SK-N-SH (cell line): ENCODE measurements at regions not wholly inside any gene's neighbourhood (a gene's known extent, or its start where the extent isn't known, plus 50 kb on each side); places are given as distances from the start of the nearest gene placed in this dataset.

Source experiments
- CTCF ChIA-PET: fragments of 300-600, 350-600 bp; formaldehyde crosslinking; extraction: SDS; loops from one replicate; lab custom pipeline; 2021; lab: Yijun Ruan, JAX
- POLR2A ChIA-PET: fragments of 350-600 bp; sonication (Branson Sonifier 250); formaldehyde crosslinking; extraction: SDS; loops from one replicate; lab custom pipeline; 2020; ENCODE audit warnings: antibody characterized with exemption, inconsistent platforms; lab: Yijun Ruan, JAX
- DNase-seq: peaks from one replicate; pipeline ENCODE4 v3.0.0; 2012
- H2AFZ ChIP-seq: fragments of 200-600 bp; sonication (generic); 2 replicates; pipeline ENCODE4 v1.8.1; 2016; ENCODE audit warnings: antibody characterized with exemption, mild to moderate bottlenecking, low read depth
- H3F3A ChIP-seq: fragments of 200-600 bp; sonication (generic); replicated peaks from 2 replicates; pipeline ENCODE3; 2016; ENCODE audit warnings: antibody characterized with exemption, mild to moderate bottlenecking; ENCODE audit not compliant: insufficient read depth
- H3K27ac ChIP-seq, 2 experiments: fragments of 200-500 bp in 1 of 2; fragments of 200-600 bp in 1 of 2; sonication (Bioruptor generic) in 1 of 2; sonication (generic), shearing (Covaris generic) in 1 of 2; 2 replicates each; pipeline versions ENCODE4 v1.5.1 to v1.6.1; 2014 to 2016; ENCODE audit warnings: low read depth in 2 of 2, inconsistent platforms in 1 of 2, low read length in 1 of 2, mild to moderate bottlenecking in 1 of 2, mixed read lengths in 1 of 2
- H3K27me3 ChIP-seq: fragments of 200-600 bp; sonication (generic), shearing (Covaris generic); 2 replicates; pipeline ENCODE4 v1.6.1; 2016; ENCODE audit warnings: mixed run types; ENCODE audit not compliant: insufficient read depth
- H3K36me3 ChIP-seq, 2 experiments: fragments of 200-500 bp in 1 of 2; fragments of 200-600 bp in 1 of 2; sonication (Bioruptor generic) in 1 of 2; sonication (generic) in 1 of 2; replicated peaks in 1 of 2; 2 replicates each; pipeline versions ENCODE3 to v1.5.1; 2014 to 2016; ENCODE audit warnings: low read length in 1 of 2, mild to moderate bottlenecking in 1 of 2; ENCODE audit not compliant: insufficient read depth in 2 of 2, control insufficient read depth in 1 of 2
- H3K4me1 ChIP-seq, 2 experiments: fragments of 200-500 bp in 1 of 2; fragments of 200-600 bp in 1 of 2; sonication (Bioruptor generic) in 1 of 2; sonication (generic), shearing (Covaris generic) in 1 of 2; 2 replicates each; pipeline versions ENCODE4 v1.5.1 to v1.6.1; 2014 to 2016; ENCODE audit warnings: low read depth in 1 of 2, low read length in 1 of 2, mixed run types in 1 of 2; ENCODE audit not compliant: insufficient read depth in 2 of 2, control insufficient read depth in 1 of 2
- H3K4me2 ChIP-seq: fragments of 200-600 bp; sonication (generic), shearing (Covaris generic); 2 replicates; pipeline ENCODE4 v1.6.1; 2017; ENCODE audit warnings: mixed run types
- H3K4me3 ChIP-seq, 2 experiments: fragments of 200-500 bp in 1 of 2; fragments of 200-600 bp in 1 of 2; sonication (Bioruptor generic) in 1 of 2; sonication (generic), shearing (Covaris generic) in 1 of 2; 2 replicates each; pipeline versions ENCODE4 v1.5.1 to v1.8.1; 2014 to 2016; ENCODE audit warnings: low read depth in 2 of 2, inconsistent platforms in 1 of 2, low read length in 1 of 2, mild to moderate bottlenecking in 1 of 2, mixed read lengths in 1 of 2, moderate library complexity in 1 of 2
- H3K79me2 ChIP-seq: fragments of 200-600 bp; sonication (generic); 2 replicates; pipeline ENCODE4 v1.8.1; 2017; ENCODE audit warnings: mild to moderate bottlenecking; ENCODE audit not compliant: insufficient read depth
- H3K9ac ChIP-seq: fragments of 200-600 bp; sonication (generic); 2 replicates; pipeline ENCODE4 v1.6.1; 2017; ENCODE audit warnings: mixed run types
- H3K9me2 ChIP-seq: fragments of 200-600 bp; sonication (generic); 2 replicates; pipeline ENCODE4 v1.6.1; 2017; ENCODE audit warnings: mixed run types
- H3K9me3 ChIP-seq: fragments of 200-600 bp; sonication (generic); 2 replicates; pipeline ENCODE4 v1.6.1; 2017; ENCODE audit warnings: mixed run types, mild to moderate bottlenecking, moderate library complexity
- H4K20me1 ChIP-seq: fragments of 200-600 bp; sonication (generic); 2 replicates; pipeline ENCODE4 v1.6.1; 2017; ENCODE audit warnings: mild to moderate bottlenecking, mixed run types; ENCODE audit not compliant: insufficient read depth
- CHD2 ChIP-seq: fragments of 150-350 bp; IDR thresholded peaks from 2 replicates; pipeline ENCODE4 v1.6.1; 2018; ENCODE audit warnings: low read length; ENCODE audit not compliant: partially characterized antibody
- EP300 ChIP-seq, 2 experiments: IDR thresholded peaks; 2 replicates each; pipeline versions ENCODE4 v1.4.0 to v1.6.1; 2012; ENCODE audit warnings: borderline replicate concordance in 1 of 2, low read depth in 1 of 2, low read length in 1 of 2
- FOXM1 ChIP-seq: IDR thresholded peaks from 2 replicates; pipeline ENCODE4 v1.4.0; 2012; ENCODE audit warnings: low read depth, mild to moderate bottlenecking
- JUND ChIP-seq: IDR thresholded peaks from 2 replicates; pipeline ENCODE4 v1.4.0; 2012
- MEF2A ChIP-seq: IDR thresholded peaks from 2 replicates; pipeline ENCODE4 v1.4.0; 2012; ENCODE audit warnings: low read depth, borderline replicate concordance
- POLR2AphosphoS5 ChIP-seq: IDR thresholded peaks from 2 replicates; pipeline ENCODE4 v1.6.1; 2012; ENCODE audit warnings: low read depth, low read length
- RAD21 ChIP-seq: IDR thresholded peaks from 2 replicates; pipeline ENCODE4 v1.6.1; 2012; ENCODE audit warnings: mild to moderate bottlenecking, low read length
- RCOR1 ChIP-seq: fragments of 150-350 bp; IDR thresholded peaks from 2 replicates; pipeline ENCODE4 v1.6.1; 2017; ENCODE audit warnings: antibody characterized with exemption, low read length
- RXRA ChIP-seq: IDR thresholded peaks from 2 replicates; pipeline ENCODE4 v1.4.0; 2012; ENCODE audit warnings: low read depth, mild to moderate bottlenecking, borderline replicate concordance
- SIN3A ChIP-seq: IDR thresholded peaks from 2 replicates; pipeline ENCODE4 v1.6.1; 2012; ENCODE audit warnings: low read depth, mild to moderate bottlenecking, low read length, moderate library complexity, borderline replicate concordance
- SMC3 ChIP-seq: IDR thresholded peaks from 2 replicates; pipeline ENCODE4 v1.6.1; 2012; ENCODE audit warnings: low read depth, low read length, improper control_type of control experiment
- TCF12 ChIP-seq: IDR thresholded peaks from 2 replicates; pipeline ENCODE4 v1.4.0; 2012
- TEAD4 ChIP-seq: IDR thresholded peaks from 2 replicates; pipeline ENCODE4 v1.4.0; 2012; ENCODE audit warnings: mild to moderate bottlenecking, borderline replicate concordance; ENCODE audit not compliant: insufficient read depth
- YY1 ChIP-seq: IDR thresholded peaks from 2 replicates; pipeline ENCODE4 v1.4.0; 2012; ENCODE audit warnings: low read depth, mild to moderate bottlenecking
- WGBS: methylation state at CpG from one replicate; pipeline ENCODE4 v1.1.6; 2017; ENCODE audit warnings: low lambda C conversion rate; 5-methylcytosine and 5-hydroxymethylcytosine counted together
- TF ChIP-seq, protein P1 (sequence below): IDR thresholded peaks from 2 replicates; pipeline ENCODE4 v1.4.0; 2012; ENCODE audit warnings: low read depth, borderline replicate concordance
- TF ChIP-seq, protein P2 (sequence below): IDR thresholded peaks from 2 replicates; pipeline ENCODE4; 2012
- TF ChIP-seq, protein P3 (sequence below): fragments of 150-350 bp; IDR thresholded peaks from 2 replicates; pipeline ENCODE4 v1.6.1; 2017; ENCODE audit warnings: antibody characterized with exemption, low read length, low read depth, borderline replicate concordance

DNA sequence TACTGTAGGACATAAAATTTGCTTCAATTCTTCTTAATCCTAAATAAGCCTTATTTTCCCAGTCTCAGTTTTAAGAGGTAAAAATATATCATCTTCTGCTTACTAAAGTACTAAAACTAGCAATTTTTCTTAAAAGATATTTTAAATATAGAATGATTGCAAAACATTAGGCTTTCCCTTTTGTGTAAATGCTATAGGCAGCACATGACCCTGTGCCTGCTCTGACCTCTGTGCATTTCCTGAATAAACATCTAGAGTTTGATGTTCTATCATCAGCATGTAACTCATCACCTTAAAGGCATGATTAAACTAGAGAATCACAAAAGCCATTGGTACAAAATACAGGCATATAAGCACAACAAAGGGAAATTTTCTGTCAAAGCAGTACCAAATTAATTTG is 422.7 kb downstream of the TFAP2B start:
- H3F3A ChIP-seq, result no peaks in the 10 kb centered on the region
- no peaks in the 10 kb centered on the region for H3K9me2 ChIP-seq
- no peaks in the 10 kb centered on the region for H3K79me2 ChIP-seq
- H3K27ac ChIP-seq, result no peak overlapping the region
- no peaks in the 10 kb centered on the region for H3K9me3 ChIP-seq
- no peaks in the 10 kb centered on the region for H3K36me3 ChIP-seq
- no peaks in the 10 kb centered on the region; a peak in 1 of 4 replicates for H3K4me1 ChIP-seq
- no peak for DNase-seq
- ChIA-PET POLR2A (no interaction called here), CTCF (no interaction called here)
- no peaks in the 10 kb centered on the region for H4K20me1 ChIP-seq
- no peak overlapping the region for H3K4me2 ChIP-seq
- H3K27me3 ChIP-seq, result no peaks in the 10 kb centered on the region
- TF ChIP-seq TCF12 (no peak), CHD2 (no peak), YY1 (no peak), SMC3 (no peak)
- H3K9ac ChIP-seq, result no peak overlapping the region
- H3K4me3 ChIP-seq, result no peak overlapping the region
- no peak overlapping the region for H2AFZ ChIP-seq

DNA sequence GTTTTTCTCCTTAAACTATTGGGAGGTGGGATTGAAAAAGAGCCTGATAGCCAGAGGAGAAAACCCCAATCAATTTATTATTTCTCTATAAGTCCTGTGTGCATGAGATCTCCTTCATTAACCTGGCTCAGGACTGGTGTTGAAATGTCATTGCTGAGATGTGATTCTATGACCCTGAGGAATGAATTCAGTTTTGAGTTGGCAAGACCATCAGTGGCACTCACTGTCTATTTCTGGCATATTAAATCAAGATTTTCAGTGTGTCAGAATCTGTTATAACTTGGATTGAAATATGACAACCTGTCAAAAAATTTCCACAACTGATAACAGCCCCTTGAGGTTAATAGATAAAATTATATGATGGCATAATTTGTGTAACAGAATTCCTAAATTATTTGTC is 431.1 kb downstream of the TFAP2B start:
- H3K9me3 ChIP-seq, result no peaks in the 10 kb centered on the region
- no peak for DNase-seq
- H3K4me1 ChIP-seq, result no peaks in the 10 kb centered on the region
- POLR2A ChIA-PET, result no interaction called here
- H2AFZ ChIP-seq, result no peak overlapping the region
- no peak overlapping the region for H3K4me3 ChIP-seq
- no peaks in the 10 kb centered on the region for H3F3A ChIP-seq
- H3K79me2 ChIP-seq, result no peaks in the 10 kb centered on the region
- no peaks in the 10 kb centered on the region for H3K9me2 ChIP-seq
- H3K4me2 ChIP-seq, result no peak overlapping the region
- H3K27me3 ChIP-seq, result no peaks in the 10 kb centered on the region
- no peak for TF ChIP-seq TEAD4
- no peak for TF ChIP-seq SIN3A
- no peak for TF ChIP-seq RXRA
- TF ChIP-seq, protein P1, sequence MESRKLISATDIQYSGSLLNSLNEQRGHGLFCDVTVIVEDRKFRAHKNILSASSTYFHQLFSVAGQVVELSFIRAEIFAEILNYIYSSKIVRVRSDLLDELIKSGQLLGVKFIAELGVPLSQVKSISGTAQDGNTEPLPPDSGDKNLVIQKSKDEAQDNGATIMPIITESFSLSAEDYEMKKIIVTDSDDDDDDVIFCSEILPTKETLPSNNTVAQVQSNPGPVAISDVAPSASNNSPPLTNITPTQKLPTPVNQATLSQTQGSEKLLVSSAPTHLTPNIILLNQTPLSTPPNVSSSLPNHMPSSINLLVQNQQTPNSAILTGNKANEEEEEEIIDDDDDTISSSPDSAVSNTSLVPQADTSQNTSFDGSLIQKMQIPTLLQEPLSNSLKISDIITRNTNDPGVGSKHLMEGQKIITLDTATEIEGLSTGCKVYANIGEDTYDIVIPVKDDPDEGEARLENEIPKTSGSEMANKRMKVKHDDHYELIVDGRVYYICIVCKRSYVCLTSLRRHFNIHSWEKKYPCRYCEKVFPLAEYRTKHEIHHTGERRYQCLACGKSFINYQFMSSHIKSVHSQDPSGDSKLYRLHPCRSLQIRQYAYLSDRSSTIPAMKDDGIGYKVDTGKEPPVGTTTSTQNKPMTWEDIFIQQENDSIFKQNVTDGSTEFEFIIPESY, result no peak
- no peak for TF ChIP-seq POLR2AphosphoS5
- TF ChIP-seq JUND, result no peak
- TF ChIP-seq EP300 (IDR thresholded peaks at IDR 0.05; ENCODE audit: borderline replicate concordance in 1 of 2, low read depth in 1 of 2, low read length in 1 of 2), result no peak
- TF ChIP-seq RAD21, result no peak
- TF ChIP-seq SMC3, result no peak
- no peak for TF ChIP-seq MEF2A
- no peak for TF ChIP-seq TCF12
- H4K20me1 ChIP-seq, result no peaks in the 10 kb centered on the region
- no peak overlapping the region for H3K27ac ChIP-seq
- no peaks in the 10 kb centered on the region for H3K36me3 ChIP-seq
- no peak overlapping the region for H3K9ac ChIP-seq
- CTCF ChIA-PET, result no interaction called here

DNA sequence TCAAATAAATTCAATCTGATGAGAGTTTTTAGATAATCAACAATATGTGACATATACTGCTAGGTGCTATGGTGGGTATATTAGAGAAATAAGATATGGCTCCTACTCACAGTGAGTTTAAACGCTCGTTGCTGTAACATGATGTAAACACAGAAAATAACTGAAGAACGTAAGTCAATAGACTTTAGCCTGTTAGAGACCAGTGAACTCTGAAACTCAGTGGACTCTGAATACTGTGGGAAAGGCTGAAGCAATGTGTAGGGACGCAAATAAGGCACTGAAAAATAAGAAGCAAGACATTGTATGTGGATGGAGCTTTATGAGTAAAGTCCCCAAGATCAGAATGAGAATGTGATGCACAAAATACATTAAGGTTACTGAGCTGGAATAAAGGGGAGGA is 431.6 kb downstream of the TFAP2B start:
- WGBS, result 44% methylated on average over 4 of the region's 4 CpGs
- no peak overlapping the region for H3K27ac ChIP-seq
- no peaks in the 10 kb centered on the region for H3K79me2 ChIP-seq
- no peaks in the 10 kb centered on the region for H3K27me3 ChIP-seq
- no peak for DNase-seq
- CTCF ChIA-PET, result no interaction called here
- no peak overlapping the region for H3K4me3 ChIP-seq
- no peak overlapping the region for H3K9ac ChIP-seq
- no peak overlapping the region for H3K4me2 ChIP-seq
- H2AFZ ChIP-seq, result no peak overlapping the region
- H3K9me2 ChIP-seq, result no peaks in the 10 kb centered on the region
- no peaks in the 10 kb centered on the region for H3K9me3 ChIP-seq
- no peaks in the 10 kb centered on the region for H3K36me3 ChIP-seq
- no peaks in the 10 kb centered on the region for H3K4me1 ChIP-seq
- POLR2A ChIA-PET, result no interaction called here
- no peaks in the 10 kb centered on the region for H3F3A ChIP-seq
- H4K20me1 ChIP-seq, result no peaks in the 10 kb centered on the region
- TF ChIP-seq RCOR1, result no peak
- TF ChIP-seq, protein P2, sequence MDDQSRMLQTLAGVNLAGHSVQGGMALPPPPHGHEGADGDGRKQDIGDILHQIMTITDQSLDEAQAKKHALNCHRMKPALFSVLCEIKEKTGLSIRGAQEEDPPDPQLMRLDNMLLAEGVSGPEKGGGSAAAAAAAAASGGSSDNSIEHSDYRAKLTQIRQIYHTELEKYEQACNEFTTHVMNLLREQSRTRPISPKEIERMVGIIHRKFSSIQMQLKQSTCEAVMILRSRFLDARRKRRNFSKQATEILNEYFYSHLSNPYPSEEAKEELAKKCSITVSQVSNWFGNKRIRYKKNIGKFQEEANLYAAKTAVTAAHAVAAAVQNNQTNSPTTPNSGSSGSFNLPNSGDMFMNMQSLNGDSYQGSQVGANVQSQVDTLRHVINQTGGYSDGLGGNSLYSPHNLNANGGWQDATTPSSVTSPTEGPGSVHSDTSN, result no peak
- TF ChIP-seq RAD21, result no peak
- TF ChIP-seq, protein P3, sequence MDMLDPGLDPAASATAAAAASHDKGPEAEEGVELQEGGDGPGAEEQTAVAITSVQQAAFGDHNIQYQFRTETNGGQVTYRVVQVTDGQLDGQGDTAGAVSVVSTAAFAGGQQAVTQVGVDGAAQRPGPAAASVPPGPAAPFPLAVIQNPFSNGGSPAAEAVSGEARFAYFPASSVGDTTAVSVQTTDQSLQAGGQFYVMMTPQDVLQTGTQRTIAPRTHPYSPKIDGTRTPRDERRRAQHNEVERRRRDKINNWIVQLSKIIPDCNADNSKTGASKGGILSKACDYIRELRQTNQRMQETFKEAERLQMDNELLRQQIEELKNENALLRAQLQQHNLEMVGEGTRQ, result no peak
- no peak for TF ChIP-seq EP300 (IDR thresholded peaks at IDR 0.05; ENCODE audit: borderline replicate concordance in 1 of 2, low read depth in 1 of 2, low read length in 1 of 2)
- TF ChIP-seq FOXM1, result no peak
- no peak for TF ChIP-seq SIN3A
